K562 (cell line): ENCODE measurements at regions not wholly inside any gene's neighbourhood (a gene's known extent, or its start where the extent isn't known, plus 50 kb on each side); places are given as distances from the start of the nearest gene placed in this dataset.

ENCODE experiments used
- ATAC-seq: fragments of 200-7000 bp; cut with Tn5 transposase; 3 replicates; pipeline ENCODE4 v1.9.1; 2020; ENCODE audit warnings: moderate library complexity
- BruUV-seq: library from RNA; stranded (reverse); fragments of 400-500 nt; replicated peaks from 2 replicates; lab custom pipeline; 2021; lab: Mats Ljungman, UMichigan
- CTCF ChIA-PET: fragments of 300-600 bp; formaldehyde crosslinking; extraction: SDS; loops from one replicate; lab custom pipeline; 2021; ENCODE audit warnings: low intra/inter-chr PET ratio; lab: Yijun Ruan, JAX
- POLR2A ChIA-PET: fragments of 300-600, 350-650 bp; sonication (Branson Sonifier 250); formaldehyde crosslinking; extraction: SDS; loops from one replicate; lab custom pipeline; 2021; ENCODE audit warnings: antibody characterized with exemption, inconsistent platforms; lab: Yijun Ruan, JAX
- DNase-seq, 4 experiments: peaks; one replicate each; pipeline versions ENCODE4 v3.0.0 to v3.0.0-alpha.2; 2011 to 2018; ENCODE audit warnings: low spot score in 3 of 4, mixed read lengths in 3 of 4; ENCODE audit errors: extremely low read depth in 1 of 4
- FAIRE-seq: peaks from 2 replicates; lab custom pipeline; 2011; peaks lifted over from hg19 to GRCh38; lab: Jason Lieb, UNC
- H2AFZ ChIP-seq: 2 replicates; pipeline ENCODE4 v1.6.0; 2011; ENCODE audit warnings: low read depth, low read length, control low read depth, inconsistent platforms
- H3K27ac ChIP-seq: fragments of 200-600 bp; 3 replicates; pipeline ENCODE4 v1.8.0; 2011; ENCODE audit warnings: low read depth, mild to moderate bottlenecking, control low read depth, inconsistent platforms, low read length, moderate library complexity, mixed read lengths; ENCODE audit errors: extremely low read depth
- H3K27me3 ChIP-seq, 2 experiments: fragments of 300-600 bp in 1 of 2; 2 replicates in 1 of 2; 3 replicates in 1 of 2; pipeline versions ENCODE4 v1.6.0 to v1.8.0; 2011; ENCODE audit warnings: inconsistent platforms in 2 of 2, low read length in 2 of 2, mild to moderate bottlenecking in 1 of 2, mixed read lengths in 1 of 2, moderate library complexity in 1 of 2; ENCODE audit not compliant: control insufficient read depth in 2 of 2, insufficient read depth in 2 of 2
- H3K36me3 ChIP-seq: fragments of 300-600 bp; 3 replicates; pipeline ENCODE4 v1.8.0; 2011; ENCODE audit warnings: mild to moderate bottlenecking, low read length, inconsistent platforms; ENCODE audit not compliant: control insufficient read depth, insufficient read depth
- H3K4me1 ChIP-seq, 2 experiments: fragments of 200-600 bp in 1 of 2; replicated peaks in 1 of 2; 2 replicates in 1 of 2; 3 replicates in 1 of 2; pipeline versions ENCODE4 v1.5.1 to v1.8.0; 2011; ENCODE audit warnings: inconsistent platforms in 2 of 2, low read length in 2 of 2, mild to moderate bottlenecking in 1 of 2, mixed read lengths in 1 of 2, moderate library complexity in 1 of 2; ENCODE audit not compliant: control insufficient read depth in 2 of 2, insufficient read depth in 2 of 2
- H3K4me2 ChIP-seq: 2 replicates; pipeline ENCODE4 v1.6.1; 2011; ENCODE audit warnings: low read length, control low read depth, inconsistent platforms, mixed read lengths; ENCODE audit not compliant: insufficient read depth
- H3K4me3 ChIP-seq: fragments of 200-600 bp; sonication (generic), shearing (Covaris generic); 2 replicates; pipeline ENCODE4 v1.5.1; 2016; ENCODE audit warnings: control low read depth, inconsistent platforms
- H3K79me2 ChIP-seq: fragments of 200-600 bp; 3 replicates; pipeline ENCODE4 v1.8.0; 2011; ENCODE audit warnings: low read length, inconsistent platforms; ENCODE audit not compliant: control insufficient read depth, insufficient read depth
- H3K9ac ChIP-seq, 2 experiments: 2 replicates each; pipeline versions ENCODE4 v1.6.0 to v1.6.1; 2011; ENCODE audit warnings: low read depth in 2 of 2, low read length in 2 of 2, control low read depth in 1 of 2, inconsistent platforms in 1 of 2, mild to moderate bottlenecking in 1 of 2, mixed read lengths in 1 of 2; ENCODE audit not compliant: insufficient read depth in 1 of 2
- H3K9me1 ChIP-seq: one replicate; pipeline ENCODE4 v1.6.0; 2011; ENCODE audit warnings: inconsistent platforms, mild to moderate bottlenecking, low read length, moderate library complexity; ENCODE audit not compliant: control insufficient read depth, insufficient read depth
- H3K9me3 ChIP-seq: replicated peaks from 2 replicates; pipeline ENCODE4 v1.5.1; 2011; ENCODE audit warnings: low read depth, low read length, inconsistent platforms; ENCODE audit not compliant: control insufficient read depth, insufficient read depth
- H4K20me1 ChIP-seq: replicated peaks from 2 replicates; pipeline ENCODE4 v1.6.1; 2011; ENCODE audit warnings: low read length, inconsistent platforms, mixed read lengths; ENCODE audit not compliant: control insufficient read depth, insufficient read depth
- CBFB ChIP-seq: sonication (generic); formaldehyde crosslinking; IDR thresholded peaks from 2 replicates; pipeline ENCODE4 v1.4.0; 2020; ENCODE audit warnings: mild to moderate bottlenecking, missing genetic modification reagents
- GABPA ChIP-seq: fragments of 200-800 bp; sonication (Bioruptor generic); conservative IDR thresholded peaks from 2 replicates; pipeline ENCODE4 v1.6.1; 2016; ENCODE audit warnings: low read depth, missing genetic modification characterization, missing compliant biosample characterization
- POLR3G ChIP-seq: IDR thresholded peaks from 2 replicates; pipeline ENCODE4 v1.6.1; 2011; ENCODE audit not compliant: insufficient read length, insufficient replicate concordance; ENCODE audit errors: extremely low read depth
- PRDM10 ChIP-seq: fragments of 450-650 bp; IDR thresholded peaks from 2 replicates; pipeline ENCODE4 v1.6.1; 2018; ENCODE audit not compliant: partially characterized antibody
- RBFOX2 ChIP-seq: fragments of 200-400 bp; formaldehyde crosslinking; IDR thresholded peaks from 2 replicates; pipeline ENCODE4 v1.6.1; 2017; ENCODE audit warnings: low read depth, mild to moderate bottlenecking, low read length, moderate library complexity
- TFAP4 ChIP-seq: sonication (generic); formaldehyde crosslinking; IDR thresholded peaks from 2 replicates; pipeline ENCODE4 v1.8.0; 2022; ENCODE audit warnings: missing genetic modification reagents, mild to moderate bottlenecking, moderate library complexity, borderline replicate concordance
- TFE3 ChIP-seq: fragments of 450-650 bp; formaldehyde crosslinking; IDR thresholded peaks from 2 replicates; pipeline ENCODE4 v1.4.0; 2020; ENCODE audit warnings: mild to moderate bottlenecking, mixed read lengths
- WGBS: fragments of 100-300 bp; shearing (Covaris generic); methylation state at CpG from one replicate; pipeline ENCODE4 v1.1.6; 2016; ENCODE audit warnings: low coverage, mixed read lengths; ENCODE audit not compliant: insufficient coverage; ENCODE audit errors: missing lambda C conversion rate; 5-methylcytosine and 5-hydroxymethylcytosine counted together
- in situ Hi-C: fragments of 300-500 bp; cut with MboI; formaldehyde crosslinking; loops from 4 replicates; pipeline ENCODE4 v1.15.0; 2018; ENCODE audit warnings: inconsistent platforms, mixed read lengths
- intact Hi-C: fragments of 100-400 bp; cut with micrococcal nuclease; formaldehyde crosslinking; loops from 2 replicates; pipeline ENCODE4 v1.14.2; 2022

- no peaks in the 10 kb centered on the region for H3K4me1 ChIP-seq
- no peak overlapping the region for H3K9ac ChIP-seq
- H4K20me1 ChIP-seq, result no peaks in the 10 kb centered on the region
- H3K4me3 ChIP-seq, result no peak overlapping the region
- no peak overlapping the region for H3K4me2 ChIP-seq
- no peaks in the 10 kb centered on the region for H3K9me1 ChIP-seq
- no peak overlapping the region for H3K27ac ChIP-seq
- ChIA-PET POLR2A (no interaction called here), CTCF (no interaction called here)
- no TSS peak for BruUV-seq
- WGBS, result under 1% methylated on average over 4 of the region's 5 CpGs
- in situ Hi-C loops (no loop called here), intact Hi-C loops (no loop called here)
- TF ChIP-seq TFE3, result peak; percentile 31; the same call in 1 of the 2 replicates
- no peak for TF ChIP-seq GABPA (tag)
- H3K9me3 ChIP-seq, result no peaks in the 10 kb centered on the region
- no peaks in the 10 kb centered on the region for H3K79me2 ChIP-seq
- no peak for DNase-seq
- FAIRE-seq, result no peak
- H2AFZ ChIP-seq, result no peak overlapping the region
- ATAC-seq, result no peak
- H3K27me3 ChIP-seq, result no peaks in the 10 kb centered on the region
- H3K36me3 ChIP-seq, result no peaks in the 10 kb centered on the region
Observed at GRCh38 chr12:58509116-58509885, 411.0 kb downstream of the LRIG3 start.

- FAIRE-seq (no peak), ATAC-seq (no peak), DNase-seq (no peak)
- Histone ChIP-seq H3K27ac (no peak overlapping the region), H4K20me1 (no peaks in the 10 kb centered on the region), H3K79me2 (no peaks in the 10 kb centered on the region), H3K4me3 (no peak overlapping the region), H3K9me1 (no peaks in the 10 kb centered on the region), H3K27me3 (no peaks in the 10 kb centered on the region), H3K4me2 (no peak overlapping the region), H3K4me1 (no peaks in the 10 kb centered on the region), H3K36me3 (no peaks in the 10 kb centered on the region), H3K9me3 (no peaks in the 10 kb centered on the region), H3K9ac (no peak overlapping the region), H2AFZ (no peak overlapping the region)
- BruUV-seq, result no TSS peak
- ChIA-PET CTCF (no interaction called here), POLR2A (no interaction called here)
- in situ Hi-C loops (no loop called here), intact Hi-C loops (no loop called here)
- 0% methylated on average over 4 of the region's 4 CpGs for WGBS
- TF ChIP-seq TFAP4 (CRISPR knock-in tag) (no peak), PRDM10 (no peak), CBFB (CRISPR knock-in tag) (no peak), POLR3G (no peak), RBFOX2 (no peak)
Observed at GRCh38 chr12:58513301-58513834, 406.9 kb downstream of the LRIG3 start.
